HG03460 (cell line): ENCODE measurements at regions not wholly inside any gene's neighbourhood (a gene's known extent, or its start where the extent isn't known, plus 50 kb on each side); places are given as distances from the start of the nearest gene placed in this dataset.
"Not testable (repeated sequence)": the region's sequence is repeated elsewhere in the genome, so short reads cannot be mapped to it uniquely, and the experiment has no call there.

Experiments used
- ATAC-seq: cut with Tn5 transposase; IDR thresholded peaks from one replicate; pipeline ENCODE4 v1.9.1; 2021; ENCODE audit not compliant: unreplicated experiment

- no peak for ATAC-seq
Observed at GRCh38 chr2:121064186-121064585, 220.8 kb downstream of the TFCP2L1 start.

- ATAC-seq: no peak
Observed at GRCh38 chr2:121065239-121065638, 219.8 kb downstream of the TFCP2L1 start.

- no peak for ATAC-seq
Observed at GRCh38 chr2:121066526-121066925, 218.5 kb downstream of the TFCP2L1 start.

GRCh38 chr2:121068851-121069250 lies 216.2 kb downstream of the TFCP2L1 start:
- no peak for ATAC-seq

- no peak for ATAC-seq
Observed at GRCh38 chr2:121069434-121069969, 215.5 kb downstream of the TFCP2L1 start.

- ATAC-seq: not testable (repeated sequence)
Observed at GRCh38 chr2:121070061-121070460, 214.9 kb downstream of the TFCP2L1 start.

GRCh38 chr2:121071034-121071504 lies 213.9 kb downstream of the TFCP2L1 start:
- ATAC-seq: no peak

GRCh38 chr2:121072784-121073183 lies 212.2 kb downstream of the TFCP2L1 start:
- no peak for ATAC-seq

GRCh38 chr2:121073320-121074210 lies 211.4 kb downstream of the TFCP2L1 start:
- no peak for ATAC-seq

GRCh38 chr2:121074293-121074932 lies 210.6 kb downstream of the TFCP2L1 start:
- no peak for ATAC-seq

GRCh38 chr2:121075006-121075551 lies 209.9 kb downstream of the TFCP2L1 start:
- no peak for ATAC-seq

- no peak for ATAC-seq
Observed at GRCh38 chr2:121075641-121076497, 209.1 kb downstream of the TFCP2L1 start.

GRCh38 chr2:121076498-121076820 lies 208.5 kb downstream of the TFCP2L1 start:
- no peak for ATAC-seq

GRCh38 chr2:121076885-121077549 lies 208.0 kb downstream of the TFCP2L1 start:
- no peak for ATAC-seq

GRCh38 chr2:121078899-121079298 lies 206.1 kb downstream of the TFCP2L1 start:
- ATAC-seq: no peak

- ATAC-seq: no peak
Observed at GRCh38 chr2:121080013-121080772, 204.8 kb downstream of the TFCP2L1 start.

GRCh38 chr2:121081701-121082100 lies 203.3 kb downstream of the TFCP2L1 start:
- ATAC-seq: no peak

- no peak for ATAC-seq
Observed at GRCh38 chr2:121082191-121082590, 202.8 kb downstream of the TFCP2L1 start.

- ATAC-seq: no peak
Observed at GRCh38 chr2:121084130-121084680, 200.8 kb downstream of the TFCP2L1 start.
